ENCODE measurements at regions not wholly inside any gene's neighbourhood (a gene's known extent, or its start where the extent isn't known, plus 50 kb on each side); places are given as distances from the start of the nearest gene placed in this dataset.

DNA sequence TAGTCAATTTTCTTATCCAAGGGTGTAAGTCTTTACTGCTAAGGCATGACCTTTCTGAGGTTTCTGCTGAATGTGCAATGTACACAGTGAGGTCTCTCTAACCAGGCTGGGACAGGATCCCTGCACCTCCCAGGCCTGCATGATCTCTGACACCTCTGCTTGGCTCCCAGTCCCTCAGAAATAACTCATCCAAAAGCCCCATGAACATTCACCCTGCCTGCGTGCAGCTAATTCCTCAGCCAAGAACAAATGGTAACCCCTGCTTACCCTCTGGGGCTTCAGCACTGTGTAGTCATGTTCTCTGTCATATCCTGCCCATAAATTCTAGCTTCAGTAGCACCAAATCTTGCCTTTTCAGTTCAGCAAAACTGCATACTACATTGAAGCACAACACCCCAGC, 1146.3 kb upstream of the MIR17HG start:
- Mint-ChIP-seq H3K4me1 (ENCODE audit: low read depth, unreplicated experiment) (no peaks in the 10 kb centered on the region), H3K27me3 (ENCODE audit: unreplicated experiment) (no peaks in the 10 kb centered on the region), H3K9me3 (ENCODE audit: unreplicated experiment) (no peaks in the 10 kb centered on the region), H3K4me3 (ENCODE audit: unreplicated experiment) (no peak overlapping the region), H3K36me3 (ENCODE audit: unreplicated experiment) (no peaks in the 10 kb centered on the region), H3K27ac (ENCODE audit: unreplicated experiment) (no peak overlapping the region)
- DNase-seq = no peak
- TF ChIP-seq, protein P1, sequence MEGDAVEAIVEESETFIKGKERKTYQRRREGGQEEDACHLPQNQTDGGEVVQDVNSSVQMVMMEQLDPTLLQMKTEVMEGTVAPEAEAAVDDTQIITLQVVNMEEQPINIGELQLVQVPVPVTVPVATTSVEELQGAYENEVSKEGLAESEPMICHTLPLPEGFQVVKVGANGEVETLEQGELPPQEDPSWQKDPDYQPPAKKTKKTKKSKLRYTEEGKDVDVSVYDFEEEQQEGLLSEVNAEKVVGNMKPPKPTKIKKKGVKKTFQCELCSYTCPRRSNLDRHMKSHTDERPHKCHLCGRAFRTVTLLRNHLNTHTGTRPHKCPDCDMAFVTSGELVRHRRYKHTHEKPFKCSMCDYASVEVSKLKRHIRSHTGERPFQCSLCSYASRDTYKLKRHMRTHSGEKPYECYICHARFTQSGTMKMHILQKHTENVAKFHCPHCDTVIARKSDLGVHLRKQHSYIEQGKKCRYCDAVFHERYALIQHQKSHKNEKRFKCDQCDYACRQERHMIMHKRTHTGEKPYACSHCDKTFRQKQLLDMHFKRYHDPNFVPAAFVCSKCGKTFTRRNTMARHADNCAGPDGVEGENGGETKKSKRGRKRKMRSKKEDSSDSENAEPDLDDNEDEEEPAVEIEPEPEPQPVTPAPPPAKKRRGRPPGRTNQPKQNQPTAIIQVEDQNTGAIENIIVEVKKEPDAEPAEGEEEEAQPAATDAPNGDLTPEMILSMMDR (IDR thresholded peaks at IDR 0.05; ENCODE audit: partially characterized antibody, unreplicated experiment) = no peak

DNA sequence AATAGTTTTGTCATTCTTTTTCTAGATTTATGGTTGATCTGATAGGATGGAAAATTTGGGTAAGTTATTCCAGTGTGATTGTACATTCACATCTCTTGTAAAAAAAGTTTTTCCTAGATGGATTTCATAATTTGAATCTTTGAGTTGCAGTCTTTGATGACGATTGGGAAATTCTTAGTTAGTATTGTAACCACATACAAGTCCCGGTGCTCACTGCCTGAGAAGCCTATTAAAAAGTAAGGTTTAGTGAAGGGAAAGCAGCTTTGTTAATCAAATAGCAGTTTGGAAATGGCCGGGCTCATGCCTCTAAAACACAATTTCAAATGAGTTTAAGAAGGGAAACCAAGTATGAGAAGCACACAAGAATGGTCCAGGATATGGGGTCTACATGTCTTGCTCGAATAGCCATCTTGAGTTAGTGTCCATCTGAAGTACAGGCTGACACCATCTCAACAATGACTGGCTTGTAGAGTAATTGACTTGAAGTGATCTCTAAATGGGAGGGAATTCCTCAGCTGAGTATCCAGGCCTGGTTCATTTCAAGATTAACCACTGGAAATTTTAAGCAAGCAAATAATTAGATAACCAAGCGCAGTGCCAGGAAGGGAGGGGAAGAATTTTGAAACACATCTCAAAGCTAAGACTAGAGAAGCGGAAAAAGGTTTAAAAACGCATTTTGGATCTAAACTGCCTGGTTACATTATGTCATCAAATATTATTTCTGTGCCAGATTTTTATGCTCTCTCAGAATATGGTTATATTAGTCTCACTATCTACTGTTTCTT, 1145.6 kb upstream of the MIR17HG start:
- Mint-ChIP-seq H3K4me3 (ENCODE audit: unreplicated experiment) (no peak overlapping the region), H3K4me1 (ENCODE audit: low read depth, unreplicated experiment) (no peaks in the 10 kb centered on the region), H3K9me3 (ENCODE audit: unreplicated experiment) (no peaks in the 10 kb centered on the region), H3K36me3 (ENCODE audit: unreplicated experiment) (no peaks in the 10 kb centered on the region), H3K27me3 (ENCODE audit: unreplicated experiment) (no peaks in the 10 kb centered on the region), H3K27ac (ENCODE audit: unreplicated experiment) (no peak overlapping the region)
- TF ChIP-seq, protein P1 (IDR thresholded peaks at IDR 0.05; ENCODE audit: partially characterized antibody, unreplicated experiment) = no peak
- no peak for DNase-seq

GRCh38 chr13:90205081-90205480, 1142.4 kb upstream of the MIR17HG start:
- H3K9me3 Mint-ChIP-seq (ENCODE audit: unreplicated experiment) = no peaks in the 10 kb centered on the region
- TF ChIP-seq, protein P1 (IDR thresholded peaks at IDR 0.05; ENCODE audit: partially characterized antibody, unreplicated experiment) = no peak
- H3K4me1 Mint-ChIP-seq (ENCODE audit: low read depth, unreplicated experiment) = no peaks in the 10 kb centered on the region
- no peak overlapping the region for H3K27ac Mint-ChIP-seq (ENCODE audit: unreplicated experiment)
- H3K36me3 Mint-ChIP-seq (ENCODE audit: unreplicated experiment) = peaks cover 4% of the 10 kb centered on the region
- H3K27me3 Mint-ChIP-seq (ENCODE audit: unreplicated experiment) = no peaks in the 10 kb centered on the region
- DNase-seq = no peak
- no peak overlapping the region for H3K4me3 Mint-ChIP-seq (ENCODE audit: unreplicated experiment)

GRCh38 chr13:90205911-90206310, 1141.6 kb upstream of the MIR17HG start:
- TF ChIP-seq, protein P1 (IDR thresholded peaks at IDR 0.05; ENCODE audit: partially characterized antibody, unreplicated experiment) = no peak
- no peak overlapping the region for H3K27ac Mint-ChIP-seq (ENCODE audit: unreplicated experiment)
- no peaks in the 10 kb centered on the region for H3K27me3 Mint-ChIP-seq (ENCODE audit: unreplicated experiment)
- H3K4me3 Mint-ChIP-seq (ENCODE audit: unreplicated experiment) = no peak overlapping the region
- peaks cover 4% of the 10 kb centered on the region for H3K36me3 Mint-ChIP-seq (ENCODE audit: unreplicated experiment)
- no peaks in the 10 kb centered on the region for H3K9me3 Mint-ChIP-seq (ENCODE audit: unreplicated experiment)
- DNase-seq = no peak
- no peaks in the 10 kb centered on the region for H3K4me1 Mint-ChIP-seq (ENCODE audit: low read depth, unreplicated experiment)

DNA sequence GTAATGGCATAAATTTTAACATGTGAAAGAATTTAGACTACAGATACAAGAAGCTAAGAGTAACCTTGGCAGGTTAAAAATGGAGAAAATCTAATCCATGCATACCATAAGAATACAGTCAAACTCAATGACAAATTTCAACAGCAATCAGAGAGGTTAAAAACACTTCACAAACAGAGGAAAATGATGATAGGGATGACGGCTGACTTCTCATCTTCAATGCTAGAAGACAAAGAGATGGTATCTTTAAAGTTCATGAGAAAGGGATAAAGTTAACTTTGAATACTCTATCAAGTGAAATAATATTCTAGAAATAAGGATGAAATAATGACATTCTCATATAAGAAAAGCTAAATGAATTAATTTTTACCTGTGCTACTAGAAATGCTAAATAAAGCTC, 1130.2 kb upstream of the MIR17HG start:
- Mint-ChIP-seq H3K27ac (ENCODE audit: unreplicated experiment) (no peak overlapping the region), H3K9me3 (ENCODE audit: unreplicated experiment) (no peaks in the 10 kb centered on the region), H3K4me3 (ENCODE audit: unreplicated experiment) (no peak overlapping the region), H3K27me3 (ENCODE audit: unreplicated experiment) (peaks cover 2% of the 10 kb centered on the region), H3K4me1 (ENCODE audit: low read depth, unreplicated experiment) (no peaks in the 10 kb centered on the region), H3K36me3 (ENCODE audit: unreplicated experiment) (no peaks in the 10 kb centered on the region)
- DNase-seq = no peak
- TF ChIP-seq, protein P1 (IDR thresholded peaks at IDR 0.05; ENCODE audit: partially characterized antibody, unreplicated experiment) = no peak
